Choroid plexus epithelial cell (primary cell): ENCODE measurements at regions not wholly inside any gene's neighbourhood (a gene's known extent, or its start where the extent isn't known, plus 50 kb on each side); places are given as distances from the start of the nearest gene placed in this dataset.
"Not testable (repeated sequence)": the region's sequence is repeated elsewhere in the genome, so short reads cannot be mapped to it uniquely, and the experiment has no call there.

Experiments used
- DNase-seq: peaks from one replicate; pipeline ENCODE4 v3.0.0-alpha.2; 2010; ENCODE audit warnings: low read depth
- H3K4me3 ChIP-seq: 2 replicates; pipeline ENCODE4 v1.5.1; 2011; ENCODE audit warnings: low read depth, mild to moderate bottlenecking, control low read depth, low read length, moderate library complexity
- TF ChIP-seq, protein P1 (sequence below): conservative IDR thresholded peaks from 2 replicates; pipeline ENCODE4 v1.5.1; 2011; ENCODE audit warnings: low read depth, mild to moderate bottlenecking, control low read depth, inconsistent platforms, low read length, moderate library complexity

DNA sequence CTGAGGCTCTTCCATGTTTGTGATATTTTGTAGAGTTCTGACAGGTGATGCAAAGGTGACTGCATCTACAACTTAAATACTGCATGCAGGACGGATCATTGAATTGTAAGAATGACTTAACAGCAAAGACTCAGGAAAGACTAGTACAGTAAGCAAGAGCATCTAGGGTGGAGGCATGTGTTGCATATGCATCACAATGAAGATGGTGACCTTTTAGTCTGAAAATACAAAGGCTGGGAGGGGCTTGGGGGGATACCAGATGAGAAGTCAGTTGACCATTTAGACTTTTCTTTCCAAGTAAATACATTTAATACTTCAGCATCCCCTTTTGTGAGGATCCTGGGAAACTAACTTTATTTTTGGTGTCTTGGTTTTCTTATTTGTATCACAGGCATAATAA, 145.5 kb downstream of the NUF2 start:
- DNase-seq: no peak
- TF ChIP-seq, protein P1, sequence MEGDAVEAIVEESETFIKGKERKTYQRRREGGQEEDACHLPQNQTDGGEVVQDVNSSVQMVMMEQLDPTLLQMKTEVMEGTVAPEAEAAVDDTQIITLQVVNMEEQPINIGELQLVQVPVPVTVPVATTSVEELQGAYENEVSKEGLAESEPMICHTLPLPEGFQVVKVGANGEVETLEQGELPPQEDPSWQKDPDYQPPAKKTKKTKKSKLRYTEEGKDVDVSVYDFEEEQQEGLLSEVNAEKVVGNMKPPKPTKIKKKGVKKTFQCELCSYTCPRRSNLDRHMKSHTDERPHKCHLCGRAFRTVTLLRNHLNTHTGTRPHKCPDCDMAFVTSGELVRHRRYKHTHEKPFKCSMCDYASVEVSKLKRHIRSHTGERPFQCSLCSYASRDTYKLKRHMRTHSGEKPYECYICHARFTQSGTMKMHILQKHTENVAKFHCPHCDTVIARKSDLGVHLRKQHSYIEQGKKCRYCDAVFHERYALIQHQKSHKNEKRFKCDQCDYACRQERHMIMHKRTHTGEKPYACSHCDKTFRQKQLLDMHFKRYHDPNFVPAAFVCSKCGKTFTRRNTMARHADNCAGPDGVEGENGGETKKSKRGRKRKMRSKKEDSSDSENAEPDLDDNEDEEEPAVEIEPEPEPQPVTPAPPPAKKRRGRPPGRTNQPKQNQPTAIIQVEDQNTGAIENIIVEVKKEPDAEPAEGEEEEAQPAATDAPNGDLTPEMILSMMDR: no peak
- H3K4me3 ChIP-seq: no peak overlapping the region

DNA sequence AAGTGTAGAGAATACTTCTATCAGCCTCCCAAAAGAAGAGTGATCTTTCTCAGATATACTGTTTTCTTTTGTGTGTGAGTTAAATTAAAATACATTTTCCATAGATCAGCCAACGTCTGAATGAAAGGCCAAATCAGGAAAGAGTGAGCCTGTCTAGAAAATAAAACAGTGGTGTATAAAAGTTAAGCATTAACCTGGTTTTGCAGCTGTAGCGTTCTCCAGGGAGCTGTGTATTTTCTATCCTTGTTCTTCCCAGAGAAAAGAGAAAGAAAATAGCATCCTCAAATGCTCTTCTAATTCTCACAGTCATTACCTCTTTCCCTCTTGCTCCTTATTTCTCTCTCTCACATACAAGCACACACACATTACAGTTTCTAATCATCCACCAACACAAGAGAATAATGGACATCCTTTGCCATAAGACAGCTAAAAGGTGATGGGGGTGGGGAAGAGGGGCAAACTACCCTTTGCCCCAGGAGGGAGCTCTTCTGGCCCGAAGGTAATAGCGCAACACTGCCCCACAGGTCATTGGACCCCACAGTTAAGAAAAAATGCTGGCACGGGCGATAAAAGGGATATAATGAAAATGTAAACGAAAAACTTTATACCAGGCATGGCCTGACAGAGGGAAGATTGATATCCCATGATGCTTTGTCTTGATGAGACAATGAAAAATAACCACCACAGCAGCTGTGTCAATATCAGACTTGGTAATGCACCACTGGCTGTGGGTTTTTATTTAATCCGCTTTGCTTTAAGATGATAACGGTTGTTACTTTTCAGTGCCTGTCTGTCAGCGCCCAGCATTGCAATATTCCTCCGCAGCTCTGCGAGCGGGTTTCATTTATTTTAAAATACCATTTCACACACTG, 150.3 kb downstream of the NUF2 start:
- TF ChIP-seq, protein P1: no peak
- no peak overlapping the region for H3K4me3 ChIP-seq

DNA sequence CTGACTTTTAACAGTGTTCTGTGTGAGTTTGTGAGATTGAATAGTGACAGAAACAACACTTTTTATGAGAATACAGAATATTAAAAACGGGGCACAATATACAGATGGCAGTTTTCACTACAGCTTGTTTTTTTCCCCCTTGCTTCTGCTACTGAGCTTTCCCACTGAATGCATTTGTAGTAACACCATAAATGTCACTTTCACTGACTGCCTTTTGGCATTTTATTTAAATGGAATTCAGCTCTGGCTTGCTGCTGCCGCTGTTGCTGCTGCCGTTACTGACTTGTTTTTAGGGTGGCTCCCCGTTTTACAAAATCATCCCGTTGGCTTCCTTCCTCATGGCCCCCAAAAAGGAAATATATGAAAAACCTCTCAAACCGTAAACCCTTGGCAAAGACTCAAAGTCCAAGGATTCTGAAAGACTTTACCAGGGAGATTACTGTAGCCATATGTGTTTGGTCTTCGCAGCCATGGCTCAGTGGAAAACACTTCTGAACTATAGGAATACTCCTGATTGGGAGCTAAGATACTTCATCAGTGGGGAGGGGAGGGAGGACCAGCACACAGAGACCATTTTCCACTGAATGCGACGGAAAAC, 151.0 kb downstream of the NUF2 start:
- TF ChIP-seq, protein P1: no peak
- no peak overlapping the region for H3K4me3 ChIP-seq
- no peak for DNase-seq

More for the DNA sequence above, 150.3 kb downstream of the NUF2 start:
- no peak for DNase-seq

DNA sequence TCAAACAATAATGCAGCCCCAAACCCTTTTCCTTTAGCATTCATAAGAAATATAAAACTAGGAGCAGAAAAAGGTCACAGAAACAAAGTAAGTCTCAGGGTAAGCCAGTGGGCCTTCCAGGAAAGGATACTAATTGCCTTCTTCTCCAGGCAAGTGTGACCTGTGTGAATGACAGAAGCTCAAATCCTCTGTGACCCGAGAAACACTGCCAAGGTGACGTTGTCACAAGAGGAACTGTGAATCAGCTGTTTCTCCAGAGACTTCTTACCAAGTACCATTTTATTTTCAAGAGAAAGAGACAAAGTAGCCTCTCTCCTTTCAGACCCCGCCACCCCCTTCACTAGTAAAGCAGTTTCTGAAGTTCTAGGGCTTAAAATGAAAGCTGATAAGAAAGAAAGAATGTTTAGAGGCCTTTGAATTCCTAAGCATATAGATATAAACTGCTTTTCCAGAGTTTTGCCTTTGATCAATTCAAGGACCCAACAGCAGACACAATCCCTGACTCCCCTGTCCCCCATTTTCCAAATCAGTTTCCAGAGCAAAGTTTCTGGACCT, 155.6 kb downstream of the NUF2 start:
- TF ChIP-seq, protein P1: no peak
- H3K4me3 ChIP-seq: no peak overlapping the region
- no peak for DNase-seq

DNA sequence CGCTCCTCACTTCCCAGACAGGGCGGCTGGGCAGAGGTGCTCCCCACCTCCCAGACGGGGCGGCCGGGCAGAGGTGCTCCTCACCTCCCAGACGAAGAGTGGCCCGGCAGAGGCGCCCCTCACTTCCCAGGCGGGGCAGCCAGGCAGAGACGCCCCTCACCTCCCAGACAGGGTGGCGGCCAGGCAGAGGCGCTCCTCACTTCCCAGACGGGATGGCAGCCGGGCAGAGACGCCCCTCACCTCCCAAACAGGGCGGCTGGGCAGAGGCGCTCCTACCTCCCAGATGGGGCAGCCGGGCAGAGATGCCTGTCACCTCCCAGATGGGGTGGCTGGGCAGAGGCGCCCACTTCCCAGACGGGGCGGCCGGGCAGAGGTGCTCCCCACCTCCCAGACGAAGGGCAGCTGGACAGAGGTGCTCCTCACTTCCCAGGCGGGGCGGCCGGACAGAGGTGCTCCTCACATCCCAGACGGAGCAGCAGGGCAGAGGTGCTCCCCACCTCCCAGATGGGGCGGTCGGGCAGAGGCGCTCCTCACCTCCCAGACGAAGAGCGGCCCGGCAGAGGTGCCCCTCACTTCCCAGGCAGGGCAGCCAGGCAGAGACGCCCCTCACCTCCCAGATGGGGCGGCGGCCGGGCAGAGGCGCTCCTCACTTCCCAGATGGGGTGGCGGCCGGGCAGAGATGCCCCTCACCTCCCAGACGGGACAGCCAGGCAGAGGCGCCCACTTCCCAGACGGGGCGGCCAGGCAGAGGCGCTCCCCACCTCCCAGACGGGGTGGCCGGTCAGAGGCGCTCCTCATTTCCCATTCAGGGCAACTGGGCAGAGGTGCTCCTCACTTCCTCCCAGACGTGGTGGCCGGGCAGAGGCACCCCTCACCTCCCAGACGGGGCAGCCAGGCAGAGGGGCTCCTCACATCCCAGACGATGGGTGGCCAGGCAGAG, 176.9 kb downstream of the NUF2 start:
- H3K4me3 ChIP-seq, DNase-seq: not testable (repeated sequence)

DNA sequence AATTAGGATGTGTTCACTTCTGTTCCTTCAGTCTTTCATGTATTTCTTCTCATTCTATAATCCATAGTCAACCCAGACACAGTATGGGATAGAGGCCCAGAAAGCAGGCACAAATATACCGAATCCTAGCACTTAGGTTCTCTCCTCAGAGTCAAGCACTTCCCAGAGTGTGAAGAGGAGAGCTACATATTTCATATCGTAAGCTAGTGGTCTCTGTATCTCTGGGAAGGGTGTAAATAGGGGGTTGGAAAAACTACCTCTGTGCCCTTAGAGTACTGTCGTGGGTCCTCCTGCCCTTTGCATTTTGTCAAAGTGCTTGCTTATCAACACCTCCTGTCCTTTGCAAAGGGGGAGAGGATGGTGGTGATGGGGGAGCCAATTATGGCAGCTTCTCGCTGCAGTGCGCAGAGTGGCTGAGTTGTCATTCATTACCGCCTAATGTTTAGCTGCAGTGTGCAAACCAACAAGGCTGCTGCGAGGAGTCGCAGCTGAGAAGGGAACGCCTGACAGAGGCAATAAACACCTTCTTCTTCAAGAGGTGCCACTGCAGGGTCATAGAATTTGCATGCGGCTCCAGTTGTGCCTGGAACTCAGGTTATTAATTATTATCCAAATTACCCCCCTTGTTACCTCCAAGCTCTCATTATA, 182.7 kb downstream of the NUF2 start:
- TF ChIP-seq, protein P1: no peak
- no peak for DNase-seq
- H3K4me3 ChIP-seq: no peak overlapping the region
